ENCODE measurements at regions not wholly inside any gene's neighbourhood (a gene's known extent, or its start where the extent isn't known, plus 50 kb on each side); places are given as distances from the start of the nearest gene placed in this dataset.

DNA sequence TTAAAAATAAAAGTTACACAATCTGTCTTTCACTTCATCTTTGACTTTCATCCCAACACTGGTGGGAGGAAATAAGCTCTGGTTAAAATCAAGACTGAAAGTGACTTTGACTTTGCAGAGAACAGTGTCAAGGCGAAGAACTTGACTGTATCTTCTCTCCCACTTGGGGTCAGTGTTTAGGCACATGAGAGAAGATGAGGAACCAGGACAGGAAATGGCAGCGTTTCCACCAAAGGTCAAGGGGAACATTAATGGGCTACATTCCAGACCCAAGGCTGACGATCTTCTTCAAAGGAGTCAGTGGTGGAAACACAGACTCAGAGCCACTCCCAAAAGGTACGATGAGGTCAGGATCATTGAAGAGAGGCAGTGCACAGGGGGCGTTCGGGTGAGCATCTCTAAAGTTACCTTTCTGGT is 409.5 kb downstream of the ARHGEF28 start:
- Histone ChIP-seq H3K9me3 (ENCODE audit: insufficient read depth, low read depth, low read length) (no peaks in the 10 kb centered on the region), H3K9me2 (replicated peaks; ENCODE audit: low read depth, low read length) (no peaks in the 10 kb centered on the region), H3K4me2 (ENCODE audit: low read depth, low read length, poor library complexity, severe bottlenecking) (peak overlapping the region; percentile 49), H4K20me1 (ENCODE audit: insufficient read depth, low read length, poor library complexity, severe bottlenecking) (no peaks in the 10 kb centered on the region), H3F3A (ENCODE audit: low read depth) (no peaks in the 10 kb centered on the region), H3K9ac (ENCODE audit: low read depth, low read length, poor library complexity, severe bottlenecking) (no peak overlapping the region), H3K36me3 (ENCODE audit: insufficient read depth, low read length) (no peaks in the 10 kb centered on the region), H2AFZ (ENCODE audit: low read length) (peak overlapping the region; percentile 31; the same call in 1 of the 2 replicates), H3K4me1 (ENCODE audit: insufficient read depth, low read length, poor library complexity, severe bottlenecking) (peaks cover 41% of the 10 kb centered on the region), H3K4me3 (ENCODE audit: low read length, poor library complexity, severe bottlenecking) (peak overlapping the region; percentile 21), H3K27me3 (ENCODE audit: insufficient read depth, low read length, poor library complexity, severe bottlenecking) (no peaks in the 10 kb centered on the region), H3K79me2 (ENCODE audit: insufficient read depth, low read length) (no peaks in the 10 kb centered on the region)
- TF ChIP-seq CTCF (conservative IDR thresholded peaks at IDR 0.05; ENCODE audit: low read length) (peak; percentile 77), EZH2phosphoT487 (IDR thresholded peaks at IDR 0.05; ENCODE audit: borderline replicate concordance) (no peak)

DNA sequence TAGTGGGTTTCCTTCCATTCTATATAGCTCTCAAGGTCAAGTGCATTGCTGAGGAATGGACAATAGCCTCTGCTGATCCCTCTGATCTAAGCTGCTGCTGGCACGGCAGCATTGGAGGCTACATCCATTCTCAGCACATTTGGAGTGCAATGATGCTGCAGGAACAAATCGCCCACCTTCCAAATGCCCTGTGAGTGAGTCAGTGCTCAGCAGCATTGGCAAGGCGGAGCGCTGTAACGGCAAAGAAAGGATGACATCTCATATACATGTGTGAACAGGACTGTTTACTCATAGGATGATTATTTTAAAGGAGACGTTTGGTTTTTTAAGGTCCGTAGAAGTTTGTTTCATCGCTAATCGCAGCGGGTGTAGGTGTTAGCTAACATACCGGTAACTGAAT is 408.7 kb downstream of the ARHGEF28 start:
- Histone ChIP-seq H3K9ac (ENCODE audit: low read depth, low read length, poor library complexity, severe bottlenecking) (no peak overlapping the region), H3K4me2 (ENCODE audit: low read depth, low read length, poor library complexity, severe bottlenecking) (peak overlapping the region; percentile 49), H2AFZ (ENCODE audit: low read length) (no peak overlapping the region), H3K4me1 (ENCODE audit: insufficient read depth, low read length, poor library complexity, severe bottlenecking) (peaks cover 49% of the 10 kb centered on the region), H4K20me1 (ENCODE audit: insufficient read depth, low read length, poor library complexity, severe bottlenecking) (no peaks in the 10 kb centered on the region), H3K9me2 (replicated peaks; ENCODE audit: low read depth, low read length) (no peaks in the 10 kb centered on the region), H3K27me3 (ENCODE audit: insufficient read depth, low read length, poor library complexity, severe bottlenecking) (no peaks in the 10 kb centered on the region), H3K36me3 (ENCODE audit: insufficient read depth, low read length) (no peaks in the 10 kb centered on the region), H3K4me3 (ENCODE audit: low read length, poor library complexity, severe bottlenecking) (no peak overlapping the region), H3K9me3 (ENCODE audit: insufficient read depth, low read depth, low read length) (no peaks in the 10 kb centered on the region), H3F3A (ENCODE audit: low read depth) (no peaks in the 10 kb centered on the region), H3K79me2 (ENCODE audit: insufficient read depth, low read length) (no peaks in the 10 kb centered on the region)
- TF ChIP-seq CTCF (conservative IDR thresholded peaks at IDR 0.05; ENCODE audit: low read length), result no peak
- no peak for TF ChIP-seq EZH2phosphoT487 (IDR thresholded peaks at IDR 0.05; ENCODE audit: borderline replicate concordance)

DNA sequence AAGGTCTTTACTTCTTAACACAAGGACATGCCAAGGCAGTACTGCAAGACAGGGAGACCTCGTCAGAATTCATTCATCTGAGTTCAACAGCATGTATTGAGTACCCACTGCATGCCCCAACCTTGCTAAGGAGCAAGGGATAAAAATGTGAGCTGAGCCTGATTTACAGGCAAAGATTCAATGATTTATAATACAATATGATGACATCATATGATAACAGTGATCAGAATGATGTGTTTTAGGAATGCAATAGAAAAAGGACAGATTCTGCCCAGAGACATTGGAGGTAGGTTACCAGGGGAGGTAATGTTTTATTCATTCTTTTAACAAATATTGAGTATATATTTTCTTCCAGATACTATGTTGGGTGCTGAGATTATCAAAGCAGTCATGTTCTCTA is 406.6 kb downstream of the ARHGEF28 start:
- Histone ChIP-seq H4K20me1 (ENCODE audit: insufficient read depth, low read length, poor library complexity, severe bottlenecking) (no peaks in the 10 kb centered on the region), H3K4me1 (ENCODE audit: insufficient read depth, low read length, poor library complexity, severe bottlenecking) (peaks cover 69% of the 10 kb centered on the region), H3K79me2 (ENCODE audit: insufficient read depth, low read length) (no peaks in the 10 kb centered on the region), H3K4me2 (ENCODE audit: low read depth, low read length, poor library complexity, severe bottlenecking) (no peak overlapping the region), H3K27me3 (ENCODE audit: insufficient read depth, low read length, poor library complexity, severe bottlenecking) (no peaks in the 10 kb centered on the region), H2AFZ (ENCODE audit: low read length) (no peak overlapping the region), H3F3A (ENCODE audit: low read depth) (peaks cover 5% of the 10 kb centered on the region; the same call in 1 of the 2 replicates), H3K9ac (ENCODE audit: low read depth, low read length, poor library complexity, severe bottlenecking) (no peak overlapping the region), H3K9me3 (ENCODE audit: insufficient read depth, low read depth, low read length) (no peaks in the 10 kb centered on the region), H3K4me3 (ENCODE audit: low read length, poor library complexity, severe bottlenecking) (no peak overlapping the region), H3K9me2 (replicated peaks; ENCODE audit: low read depth, low read length) (no peaks in the 10 kb centered on the region), H3K36me3 (ENCODE audit: insufficient read depth, low read length) (no peaks in the 10 kb centered on the region)
- TF ChIP-seq CTCF (conservative IDR thresholded peaks at IDR 0.05; ENCODE audit: low read length) (no peak), EZH2phosphoT487 (IDR thresholded peaks at IDR 0.05; ENCODE audit: borderline replicate concordance) (no peak)

Measured in Loucy (cell line).